ENCODE measurements at regions not wholly inside any gene's neighbourhood (a gene's known extent, or its start where the extent isn't known, plus 50 kb on each side); places are given as distances from the start of the nearest gene placed in this dataset.

DNA sequence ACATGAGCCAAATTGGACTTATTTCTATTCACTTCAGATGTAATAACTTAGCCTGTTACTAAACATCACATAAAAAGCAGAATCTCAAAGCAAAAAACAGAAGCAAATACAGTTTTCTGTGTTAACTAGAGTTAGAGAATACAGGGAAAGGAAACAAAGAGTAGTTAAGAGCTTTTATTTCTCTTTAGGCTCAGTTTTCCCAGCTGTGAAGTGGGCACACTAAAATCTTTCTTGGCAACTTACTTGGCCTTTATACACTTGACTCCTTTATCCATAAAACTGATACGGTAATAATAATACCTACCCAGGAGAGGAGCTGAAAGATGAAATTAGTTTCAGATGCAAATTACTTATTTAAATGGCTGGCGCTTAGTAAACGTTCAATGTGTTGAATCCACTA is 132.8 kb upstream of the SPATS2L start:
- CTCF ChIA-PET: no interaction called here
- no peaks in the 10 kb centered on the region for H3K36me3 ChIP-seq (ENCODE audit: insufficient read depth, low read length, poor library complexity, severe bottlenecking)
- DNase-seq (ENCODE audit: low spot score): no peak
- POLR2A ChIA-PET (ENCODE audit: low non-redundant PET): interaction anchor here (0.6 kb wide), 1 partner anchor 1345 kb away, joined by 3 read pairs; no protein-coding TSS in a partner anchor
- H3K4me3 ChIP-seq (ENCODE audit: low read depth, low read length, poor library complexity, severe bottlenecking): no peak overlapping the region
- peaks cover 3% of the 10 kb centered on the region for H3K27me3 ChIP-seq (replicated peaks; ENCODE audit: insufficient read depth, low read depth, low read length, poor library complexity)
- no peaks in the 10 kb centered on the region for H3K4me1 ChIP-seq (ENCODE audit: insufficient read depth, low read length, poor library complexity, severe bottlenecking)
- intact Hi-C loops (cut with micrococcal nuclease; ENCODE audit: unreplicated experiment): no loop called here
- no peak for TF ChIP-seq EZH2 (IDR thresholded peaks at IDR 0.05; ENCODE audit: borderline replicate concordance, low read depth, low read length, poor library complexity, severe bottlenecking)
- TF ChIP-seq, protein P1, sequence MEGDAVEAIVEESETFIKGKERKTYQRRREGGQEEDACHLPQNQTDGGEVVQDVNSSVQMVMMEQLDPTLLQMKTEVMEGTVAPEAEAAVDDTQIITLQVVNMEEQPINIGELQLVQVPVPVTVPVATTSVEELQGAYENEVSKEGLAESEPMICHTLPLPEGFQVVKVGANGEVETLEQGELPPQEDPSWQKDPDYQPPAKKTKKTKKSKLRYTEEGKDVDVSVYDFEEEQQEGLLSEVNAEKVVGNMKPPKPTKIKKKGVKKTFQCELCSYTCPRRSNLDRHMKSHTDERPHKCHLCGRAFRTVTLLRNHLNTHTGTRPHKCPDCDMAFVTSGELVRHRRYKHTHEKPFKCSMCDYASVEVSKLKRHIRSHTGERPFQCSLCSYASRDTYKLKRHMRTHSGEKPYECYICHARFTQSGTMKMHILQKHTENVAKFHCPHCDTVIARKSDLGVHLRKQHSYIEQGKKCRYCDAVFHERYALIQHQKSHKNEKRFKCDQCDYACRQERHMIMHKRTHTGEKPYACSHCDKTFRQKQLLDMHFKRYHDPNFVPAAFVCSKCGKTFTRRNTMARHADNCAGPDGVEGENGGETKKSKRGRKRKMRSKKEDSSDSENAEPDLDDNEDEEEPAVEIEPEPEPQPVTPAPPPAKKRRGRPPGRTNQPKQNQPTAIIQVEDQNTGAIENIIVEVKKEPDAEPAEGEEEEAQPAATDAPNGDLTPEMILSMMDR (conservative IDR thresholded peaks at IDR 0.05; ENCODE audit: low read depth, low read length): no peak
- no TSS peak for BruUV-seq (replicated peaks)
- no peak overlapping the region for H3K27ac ChIP-seq (ENCODE audit: low read depth, low read length, poor library complexity, severe bottlenecking)
- no peaks in the 10 kb centered on the region for H3K9me3 ChIP-seq (ENCODE audit: low read depth, low read length, poor library complexity, severe bottlenecking)

DNA sequence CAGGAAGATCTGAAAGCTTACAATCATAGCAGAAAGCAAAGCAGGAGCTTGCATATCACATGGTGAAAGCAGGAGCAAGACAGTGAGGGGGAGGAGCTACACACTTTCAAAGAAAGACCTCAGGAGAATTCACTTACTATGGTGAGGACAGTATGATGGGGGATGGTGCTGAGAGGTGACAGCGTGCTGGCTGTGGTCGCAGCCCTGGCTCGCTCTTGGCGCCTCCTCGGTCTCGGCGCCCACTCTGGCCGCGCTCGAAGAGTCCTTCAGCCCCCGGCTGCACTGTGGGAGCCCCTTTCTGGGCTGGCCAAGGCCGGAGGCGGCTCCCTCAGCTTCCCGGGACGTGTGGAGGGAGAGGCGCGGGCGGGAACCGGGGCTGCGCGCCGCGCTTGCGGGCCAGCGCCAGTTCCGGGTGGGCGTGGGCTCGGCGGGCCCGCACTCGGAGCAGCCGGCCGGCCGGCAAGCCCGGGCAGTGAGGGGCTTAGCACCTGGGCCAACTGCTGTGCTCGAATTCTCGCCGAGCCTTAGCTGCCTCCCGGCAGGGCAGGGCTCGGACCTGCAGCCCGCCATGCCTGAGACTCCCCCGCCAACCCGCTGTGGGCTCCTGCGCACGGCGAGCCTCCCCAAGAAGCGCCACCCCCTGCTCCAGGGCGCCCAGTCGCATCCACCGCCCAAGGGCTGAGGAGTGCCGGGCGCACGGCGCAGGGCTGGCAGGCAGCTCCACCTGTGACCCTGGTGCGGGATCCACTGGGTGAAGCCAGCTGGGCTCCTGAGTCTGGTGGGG is 131.9 kb upstream of the SPATS2L start:
- Histone ChIP-seq H3K27ac (ENCODE audit: low read depth, low read length, poor library complexity, severe bottlenecking) (no peak overlapping the region), H3K4me1 (ENCODE audit: insufficient read depth, low read length, poor library complexity, severe bottlenecking) (no peaks in the 10 kb centered on the region), H3K36me3 (ENCODE audit: insufficient read depth, low read length, poor library complexity, severe bottlenecking) (no peaks in the 10 kb centered on the region), H3K4me3 (ENCODE audit: low read depth, low read length, poor library complexity, severe bottlenecking) (no peak overlapping the region), H3K9me3 (ENCODE audit: low read depth, low read length, poor library complexity, severe bottlenecking) (no peaks in the 10 kb centered on the region), H3K27me3 (replicated peaks; ENCODE audit: insufficient read depth, low read depth, low read length, poor library complexity) (peaks cover 2% of the 10 kb centered on the region)
- POLR2A ChIA-PET (ENCODE audit: low non-redundant PET): no interaction called here
- no peak for DNase-seq (ENCODE audit: low spot score)
- no peak for TF ChIP-seq EZH2 (IDR thresholded peaks at IDR 0.05; ENCODE audit: borderline replicate concordance, low read depth, low read length, poor library complexity, severe bottlenecking)
- TF ChIP-seq, protein P1 (conservative IDR thresholded peaks at IDR 0.05; ENCODE audit: low read depth, low read length): no peak
- CTCF ChIA-PET: no interaction called here
- no TSS peak for BruUV-seq (replicated peaks)
- intact Hi-C loops (cut with micrococcal nuclease; ENCODE audit: unreplicated experiment): no loop called here

DNA sequence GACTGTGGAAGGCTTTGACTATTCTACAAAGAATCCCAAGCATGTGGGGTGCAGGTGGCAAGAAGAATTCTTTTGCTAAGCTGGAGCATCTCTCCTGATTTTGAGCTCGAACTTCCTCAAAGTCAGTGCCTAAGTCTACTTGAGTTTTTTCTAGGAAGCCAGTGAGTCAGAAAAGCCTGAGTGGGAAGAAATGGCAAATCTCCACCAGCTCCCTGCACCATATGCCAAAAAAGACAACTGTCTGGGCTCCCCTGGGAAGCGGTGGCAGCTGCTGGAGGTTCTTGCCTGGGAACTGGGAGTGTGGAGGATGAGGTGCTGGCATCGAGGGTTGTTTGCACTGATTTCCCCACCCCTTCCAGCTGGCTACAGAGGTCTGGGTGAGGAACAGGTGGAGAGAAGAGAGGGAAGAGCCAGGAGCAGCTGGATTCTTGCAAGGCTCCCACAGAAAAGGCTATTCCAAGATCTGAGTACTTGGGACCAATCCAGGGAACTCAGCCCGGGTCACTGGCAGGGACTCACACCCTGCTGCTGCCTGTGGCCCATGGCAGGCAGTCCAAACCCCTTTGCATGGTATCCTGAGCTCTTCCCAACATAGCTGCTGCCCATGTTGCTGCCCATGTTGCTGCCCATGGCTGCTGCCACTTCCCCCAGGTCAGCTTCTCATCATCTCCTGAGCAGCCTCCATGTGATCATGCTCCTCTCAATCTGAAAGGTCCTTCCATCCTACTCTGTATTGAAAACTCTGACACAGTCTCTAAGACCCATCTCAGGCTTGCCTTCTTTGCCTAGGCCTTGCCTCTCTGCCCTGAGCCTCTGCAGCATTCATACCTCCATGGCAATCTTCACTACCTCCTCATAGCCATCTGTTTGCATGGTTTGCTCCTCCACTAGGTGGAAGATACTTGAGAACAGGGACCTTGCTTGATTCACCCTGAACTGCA is 128.3 kb upstream of the SPATS2L start:
- no peaks in the 10 kb centered on the region for H3K4me1 ChIP-seq (ENCODE audit: insufficient read depth, low read length, poor library complexity, severe bottlenecking)

More for the DNA sequence above, 128.3 kb upstream of the SPATS2L start:
- no TSS peak for BruUV-seq (replicated peaks)
- CTCF ChIA-PET: no interaction called here
- Histone ChIP-seq H3K27me3 (replicated peaks; ENCODE audit: insufficient read depth, low read depth, low read length, poor library complexity) (peaks cover 9% of the 10 kb centered on the region), H3K36me3 (ENCODE audit: insufficient read depth, low read length, poor library complexity, severe bottlenecking) (no peaks in the 10 kb centered on the region), H3K27ac (ENCODE audit: low read depth, low read length, poor library complexity, severe bottlenecking) (no peak overlapping the region), H3K4me3 (ENCODE audit: low read depth, low read length, poor library complexity, severe bottlenecking) (no peak overlapping the region), H3K9me3 (ENCODE audit: low read depth, low read length, poor library complexity, severe bottlenecking) (no peaks in the 10 kb centered on the region)
- no peak for DNase-seq (ENCODE audit: low spot score)
- POLR2A ChIA-PET (ENCODE audit: low non-redundant PET): no interaction called here
- intact Hi-C loops (cut with micrococcal nuclease; ENCODE audit: unreplicated experiment): no loop called here
- TF ChIP-seq, protein P1 (conservative IDR thresholded peaks at IDR 0.05; ENCODE audit: low read depth, low read length): no peak
- no peak for TF ChIP-seq EZH2 (IDR thresholded peaks at IDR 0.05; ENCODE audit: borderline replicate concordance, low read depth, low read length, poor library complexity, severe bottlenecking)

Measured in A673 (cell line).